ENCODE measurements at regions not wholly inside any gene's neighbourhood (a gene's known extent, or its start where the extent isn't known, plus 50 kb on each side); places are given as distances from the start of the nearest gene placed in this dataset.

DNA sequence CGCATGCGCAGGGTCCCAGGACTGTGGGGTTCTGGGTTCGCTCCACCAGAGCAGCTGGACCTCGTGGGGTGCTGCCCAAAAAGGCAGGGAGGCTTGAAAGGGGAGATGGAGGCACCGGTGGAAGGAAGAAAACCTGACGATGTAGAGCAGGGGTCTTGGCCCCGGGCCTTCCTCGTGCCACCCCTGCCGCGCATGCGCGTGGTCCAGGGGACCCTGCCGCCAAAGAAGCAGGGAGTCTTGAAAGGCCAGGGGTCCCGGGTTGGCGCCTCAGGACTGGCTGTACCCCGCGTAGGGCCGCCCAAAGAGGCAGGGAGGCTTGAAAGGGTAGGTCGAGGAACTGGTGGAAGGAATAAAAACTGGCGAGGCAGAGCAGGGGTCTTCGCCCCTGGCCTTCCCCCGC, 321.0 kb downstream of the ALG10 start:
- TF ChIP-seq, protein P1, sequence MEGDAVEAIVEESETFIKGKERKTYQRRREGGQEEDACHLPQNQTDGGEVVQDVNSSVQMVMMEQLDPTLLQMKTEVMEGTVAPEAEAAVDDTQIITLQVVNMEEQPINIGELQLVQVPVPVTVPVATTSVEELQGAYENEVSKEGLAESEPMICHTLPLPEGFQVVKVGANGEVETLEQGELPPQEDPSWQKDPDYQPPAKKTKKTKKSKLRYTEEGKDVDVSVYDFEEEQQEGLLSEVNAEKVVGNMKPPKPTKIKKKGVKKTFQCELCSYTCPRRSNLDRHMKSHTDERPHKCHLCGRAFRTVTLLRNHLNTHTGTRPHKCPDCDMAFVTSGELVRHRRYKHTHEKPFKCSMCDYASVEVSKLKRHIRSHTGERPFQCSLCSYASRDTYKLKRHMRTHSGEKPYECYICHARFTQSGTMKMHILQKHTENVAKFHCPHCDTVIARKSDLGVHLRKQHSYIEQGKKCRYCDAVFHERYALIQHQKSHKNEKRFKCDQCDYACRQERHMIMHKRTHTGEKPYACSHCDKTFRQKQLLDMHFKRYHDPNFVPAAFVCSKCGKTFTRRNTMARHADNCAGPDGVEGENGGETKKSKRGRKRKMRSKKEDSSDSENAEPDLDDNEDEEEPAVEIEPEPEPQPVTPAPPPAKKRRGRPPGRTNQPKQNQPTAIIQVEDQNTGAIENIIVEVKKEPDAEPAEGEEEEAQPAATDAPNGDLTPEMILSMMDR (conservative IDR thresholded peaks at IDR 0.05 in 1 of 2, IDR thresholded peaks at IDR 0.05 in 1 of 2; ENCODE audit: low read depth in 1 of 2, low read length in 2 of 2) = no peak
- no peak for TF ChIP-seq EZH2 (IDR thresholded peaks at IDR 0.05; ENCODE audit: low read length, missing control alignments)

Data from fibroblast of lung (primary cell).